Upper lobe of left lung (tissue), 6 donors: ENCODE measurements at regions not wholly inside any gene's neighbourhood (a gene's known extent, or its start where the extent isn't known, plus 50 kb on each side); places are given as distances from the start of the nearest gene placed in this dataset.

Experiments used
- ATAC-seq, 2 donors: fragments of 200-7000 bp; cut with Tn5 transposase; one replicate each; pipeline ENCODE4 v1.9.1; 2022; ENCODE audit warnings: mild to moderate bottlenecking in 2 of 2, moderate library complexity in 2 of 2; ENCODE audit not compliant: low FRiP score in 2 of 2
- DNase-seq, 2 donors: peaks; one replicate each; pipeline ENCODE4 v3.0.0-alpha.2; 2019 to 2020
- H3K27ac ChIP-seq, 4 donors: fragments of 200-600 bp; sonication (generic); one replicate each; pipeline ENCODE4 v1.5.1; 2016 to 2019
- H3K27me3 ChIP-seq, 4 donors: fragments of 200-600 bp; sonication (generic); one replicate each; pipeline ENCODE4 v1.5.1; 2017 to 2019
- H3K36me3 ChIP-seq, 4 donors: fragments of 200-600 bp; sonication (generic); one replicate each; pipeline ENCODE4 v1.5.1; 2016 to 2019
- H3K4me1 ChIP-seq, 4 donors: fragments of 200-600 bp; sonication (generic); one replicate each; pipeline ENCODE4 v1.5.1; 2018 to 2019
- H3K4me3 ChIP-seq, 4 donors: fragments of 200-600 bp; sonication (generic); one replicate each; pipeline ENCODE4 v1.5.1; 2017 to 2019; ENCODE audit warnings: mild to moderate bottlenecking in 2 of 4, moderate library complexity in 1 of 4
- H3K9me3 ChIP-seq, 4 donors: fragments of 200-600 bp; sonication (generic); one replicate each; pipeline ENCODE4 v1.5.1; 2018 to 2019
- CTCF ChIP-seq, 6 experiments: fragments of 450-650 bp in 4 of 6; fragments of 200-600 bp in 2 of 6; sonication (generic) in 2 of 6; IDR thresholded peaks; one replicate each; pipeline ENCODE4 v1.5.1; 2016 to 2019; ENCODE audit warnings: antibody characterized with exemption in 6 of 6
- EP300 ChIP-seq, 4 donors: sonication (generic); formaldehyde crosslinking; IDR thresholded peaks; one replicate each; pipeline ENCODE4 v1.5.1; 2017; ENCODE audit warnings: antibody characterized with exemption in 4 of 4, control low read depth in 2 of 4
- POLR2A ChIP-seq, 4 donors: fragments of 450-650 bp; IDR thresholded peaks; one replicate each; pipeline ENCODE4 v1.5.1; 2016 to 2017; ENCODE audit warnings: antibody characterized with exemption in 4 of 4, mild to moderate bottlenecking in 2 of 4
- POLR2AphosphoS5 ChIP-seq, 2 donors: sonication (generic); formaldehyde crosslinking; IDR thresholded peaks; one replicate each; pipeline ENCODE4 v1.5.1; 2017; ENCODE audit warnings: antibody characterized with exemption in 2 of 2
- WGBS, 2 donors: methylation state at CpG; one replicate each; pipeline ENCODE4 v1.1.5; 2017 to 2018; 5-methylcytosine and 5-hydroxymethylcytosine counted together
- donor health status: DM: no; HTN: no; CAD: no; lungs with moderate emphysema.
- donor health status: DM: no; HTN: yes; CAD: no; lungs with severe emphysema.

DNA sequence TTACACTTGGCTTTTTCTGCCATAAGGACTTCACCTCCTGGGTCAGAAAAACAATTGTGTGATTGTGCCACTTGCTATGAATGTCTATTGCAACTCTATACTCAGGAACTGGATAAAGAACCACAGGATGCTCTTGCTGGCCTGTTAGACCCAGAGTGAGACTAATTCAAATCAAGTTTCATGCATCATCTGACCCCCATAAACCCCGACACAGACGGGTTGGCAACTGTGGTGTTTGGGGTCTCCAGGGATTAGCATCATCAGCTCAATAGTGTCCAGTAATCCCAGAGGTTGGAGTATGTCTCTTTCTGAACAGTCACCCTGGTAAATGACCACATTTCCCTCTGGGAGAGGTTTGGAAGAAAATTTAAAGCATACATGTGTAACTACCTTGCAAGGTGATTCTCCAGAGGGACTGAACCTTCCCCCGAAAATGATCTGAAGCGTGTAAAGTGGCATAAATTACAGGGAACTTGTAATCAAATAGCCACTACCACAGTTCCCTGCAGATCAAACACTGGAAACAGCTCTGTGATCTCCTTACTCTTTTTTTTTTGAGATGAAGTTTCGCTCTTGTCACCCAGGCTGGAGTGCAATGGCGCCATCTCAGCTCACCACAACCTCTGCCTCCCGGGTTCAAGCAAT lies 1097.6 kb downstream of the TBC1D22A start:
- no peak for TF ChIP-seq EP300 (IDR thresholded peaks at IDR 0.05)
- no peak for TF ChIP-seq POLR2AphosphoS5 (IDR thresholded peaks at IDR 0.05)
- no peak for TF ChIP-seq POLR2A (IDR thresholded peaks at IDR 0.05)
- TF ChIP-seq CTCF (IDR thresholded peaks at IDR 0.05), result no peak
- 80 to 83% methylated on average over 7 of the region's 7 CpGs for WGBS, 2 donors
- Histone ChIP-seq H3K27me3 (no peaks in the 10 kb centered on the region), H3K4me1 (no peaks in the 10 kb centered on the region), H3K36me3 (no peaks in the 10 kb centered on the region), H3K4me3 (no peak overlapping the region), H3K9me3 (no peaks in the 10 kb centered on the region), H3K27ac (no peak overlapping the region)
- ATAC-seq (no peak), DNase-seq (no peak)

- no peaks in the 10 kb centered on the region for H3K36me3 ChIP-seq
- no peaks in the 10 kb centered on the region for H3K9me3 ChIP-seq
- H3K27ac ChIP-seq, result no peak overlapping the region
- H3K27me3 ChIP-seq, result no peaks in the 10 kb centered on the region
- DNase-seq, result no peak
- no peaks in the 10 kb centered on the region for H3K4me1 ChIP-seq
- TF ChIP-seq EP300 (IDR thresholded peaks at IDR 0.05) (no peak), CTCF (IDR thresholded peaks at IDR 0.05) (no peak), POLR2A (IDR thresholded peaks at IDR 0.05) (no peak), POLR2AphosphoS5 (IDR thresholded peaks at IDR 0.05) (no peak)
- ATAC-seq, result no peak
- no peak overlapping the region for H3K4me3 ChIP-seq
Observed at GRCh38 chr22:47858773-47859306, 1096.4 kb downstream of the TBC1D22A start.

DNA sequence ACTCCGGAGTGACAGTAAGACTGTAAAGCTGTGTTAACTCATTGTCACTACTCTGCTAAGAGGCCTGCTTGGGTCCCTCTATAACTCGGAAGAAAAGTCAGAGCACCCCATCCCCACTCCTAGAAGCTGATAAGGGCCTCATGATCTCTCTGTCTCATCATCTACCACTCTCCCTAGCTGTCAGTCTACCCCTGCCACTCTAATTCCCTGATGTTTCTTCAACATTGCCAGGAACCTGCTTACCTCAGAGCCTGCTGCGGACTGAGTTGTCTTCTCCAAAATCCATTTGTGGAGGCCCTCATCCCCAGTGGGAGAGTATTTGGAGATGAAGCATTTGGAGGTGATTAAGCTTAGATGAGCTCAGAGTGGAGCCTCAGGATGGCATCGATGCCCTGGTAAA lies 1092.2 kb downstream of the TBC1D22A start:
- TF ChIP-seq POLR2AphosphoS5 (IDR thresholded peaks at IDR 0.05), result no peak
- 69 to 78% methylated on average over 4 of the region's 4 CpGs for WGBS, 2 donors
- DNase-seq (no peak), ATAC-seq (no peak)
- Histone ChIP-seq H3K9me3 (no peaks in the 10 kb centered on the region), H3K27ac (no peak overlapping the region), H3K36me3 (no peaks in the 10 kb centered on the region), H3K4me1 (no peaks in the 10 kb centered on the region), H3K27me3 (no peaks in the 10 kb centered on the region), H3K4me3 (no peak overlapping the region)

GRCh38 chr22:47854251-47854650 lies 1091.8 kb downstream of the TBC1D22A start:
- H3K4me3 ChIP-seq, result no peak overlapping the region
- no peaks in the 10 kb centered on the region for H3K27me3 ChIP-seq
- no peaks in the 10 kb centered on the region for H3K9me3 ChIP-seq
- ATAC-seq (no peak), DNase-seq (no peak)
- 73 to 75% methylated on average over 5 of the region's 5 CpGs for WGBS, 2 donors
- H3K4me1 ChIP-seq, result no peaks in the 10 kb centered on the region
- no peaks in the 10 kb centered on the region for H3K36me3 ChIP-seq
- no peak overlapping the region for H3K27ac ChIP-seq
- no peak for TF ChIP-seq EP300 (IDR thresholded peaks at IDR 0.05)
- TF ChIP-seq POLR2AphosphoS5 (IDR thresholded peaks at IDR 0.05), result no peak
- TF ChIP-seq CTCF (IDR thresholded peaks at IDR 0.05), result no peak
- TF ChIP-seq POLR2A (IDR thresholded peaks at IDR 0.05), result no peak

DNA sequence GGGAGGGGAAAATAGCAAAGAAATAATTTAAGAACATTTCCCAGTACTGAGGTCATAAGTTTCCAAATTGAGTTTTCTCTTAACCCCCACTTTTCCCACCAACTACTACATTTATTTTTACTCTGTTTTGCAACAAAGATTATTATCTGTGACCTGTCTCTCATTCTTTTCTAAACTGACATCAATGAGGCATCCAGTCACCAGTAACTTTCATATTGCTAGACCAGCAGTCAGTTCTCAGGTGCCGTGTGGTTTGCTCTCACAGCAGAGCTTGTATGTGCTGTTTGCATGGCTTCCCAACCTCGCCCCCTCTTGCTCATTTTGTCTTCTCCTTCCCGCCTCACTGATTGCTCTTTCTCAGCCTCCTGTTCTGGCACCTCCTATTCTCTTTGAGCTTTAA lies 1091.3 kb downstream of the TBC1D22A start:
- no peaks in the 10 kb centered on the region for H3K4me1 ChIP-seq
- no peaks in the 10 kb centered on the region for H3K9me3 ChIP-seq
- H3K27me3 ChIP-seq, result no peaks in the 10 kb centered on the region
- DNase-seq (no peak), ATAC-seq (no peak)
- H3K27ac ChIP-seq, result no peak overlapping the region
- H3K4me3 ChIP-seq, result no peak overlapping the region
- H3K36me3 ChIP-seq, result no peaks in the 10 kb centered on the region
- no peak for TF ChIP-seq CTCF (IDR thresholded peaks at IDR 0.05)
- no peak for TF ChIP-seq POLR2A (IDR thresholded peaks at IDR 0.05)
- TF ChIP-seq POLR2AphosphoS5 (IDR thresholded peaks at IDR 0.05), result no peak
- TF ChIP-seq EP300 (IDR thresholded peaks at IDR 0.05), result no peak
- 74 to 93% methylated on average over 3 of the region's 3 CpGs for WGBS, 2 donors
